ENCODE measurements at regions not wholly inside any gene's neighbourhood (a gene's known extent, or its start where the extent isn't known, plus 50 kb on each side); places are given as distances from the start of the nearest gene placed in this dataset.

- DNase-seq (ENCODE audit: low spot score) = no peak
These were observed 152.0 kb upstream of the DYRK2 start for GRCh38 chr12:67496581-67496980.

GRCh38 chr12:67498991-67499390 lies 149.6 kb upstream of the DYRK2 start:
- no peak for DNase-seq (ENCODE audit: low spot score)

- DNase-seq (ENCODE audit: low spot score) = no peak
These were observed 147.2 kb upstream of the DYRK2 start for GRCh38 chr12:67501362-67501761.

DNA sequence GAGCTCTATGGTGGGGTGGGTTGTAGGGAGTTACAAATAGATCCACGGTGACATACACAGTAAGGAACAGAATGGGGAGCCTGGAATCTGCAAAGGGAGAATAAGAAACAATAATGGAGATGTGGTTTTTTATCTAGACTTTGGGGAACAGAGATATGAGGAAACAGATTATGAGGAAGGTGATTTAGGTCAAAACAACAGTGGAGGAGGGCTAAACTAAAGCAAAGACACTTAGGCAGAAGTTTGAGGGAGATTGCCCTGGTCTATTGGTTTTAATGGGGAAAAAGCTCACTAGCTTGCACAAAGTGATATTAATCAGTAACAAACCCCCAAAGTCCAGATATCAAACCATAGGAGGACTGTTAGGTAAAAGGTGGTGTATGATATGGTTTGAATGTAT lies 144.5 kb upstream of the DYRK2 start:
- no peak for DNase-seq (ENCODE audit: low spot score)

DNA sequence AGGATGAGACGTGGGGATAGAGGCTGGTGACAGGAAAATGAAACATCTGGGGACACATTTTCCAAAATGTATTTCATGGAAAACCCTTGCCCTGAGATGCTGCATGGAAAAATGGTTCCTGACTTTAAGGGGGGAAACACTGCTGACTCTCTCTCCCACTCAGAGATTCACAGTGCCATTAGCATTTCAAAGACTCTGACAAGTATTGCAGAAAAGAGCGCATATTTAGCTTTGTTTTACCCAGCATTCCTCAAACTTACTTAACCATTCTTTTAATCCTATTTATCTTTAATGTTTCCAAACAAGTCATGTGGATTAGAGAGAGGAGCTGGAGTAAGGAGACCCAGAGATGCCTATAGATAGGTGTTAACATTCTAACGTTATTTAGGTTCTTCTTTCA lies 141.8 kb upstream of the DYRK2 start:
- DNase-seq (ENCODE audit: low spot score) = no peak

DNA sequence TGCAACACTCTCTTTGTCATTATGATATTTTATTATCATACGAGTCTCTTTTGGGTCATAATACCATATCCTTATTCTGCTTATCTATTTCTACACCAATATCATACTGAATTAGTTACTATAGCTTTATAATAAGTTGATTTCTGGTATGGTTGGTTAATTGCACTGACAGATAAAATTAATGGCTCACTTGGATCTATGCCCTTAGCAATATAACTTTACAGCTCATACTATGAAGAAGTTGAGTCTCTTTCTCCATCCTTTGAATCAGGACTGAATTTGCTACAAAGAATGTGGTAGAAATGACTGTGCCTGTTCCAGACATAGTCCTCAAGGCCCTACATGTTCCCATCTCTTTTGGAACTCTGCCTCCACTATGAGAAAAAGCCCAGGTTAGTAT lies 139.7 kb upstream of the DYRK2 start:
- DNase-seq (ENCODE audit: low spot score) = no peak

- no peak for DNase-seq (ENCODE audit: low spot score)
These were observed 138.7 kb upstream of the DYRK2 start for GRCh38 chr12:67509666-67510386.

- DNase-seq (ENCODE audit: low spot score) = no peak
These were observed 136.5 kb upstream of the DYRK2 start for GRCh38 chr12:67512061-67512460.

GRCh38 chr12:67514502-67514901 lies 134.0 kb upstream of the DYRK2 start:
- no peak for DNase-seq (ENCODE audit: low spot score)

GRCh38 chr12:67515679-67516340 lies 132.7 kb upstream of the DYRK2 start:
- DNase-seq (ENCODE audit: low spot score) = no peak

DNA sequence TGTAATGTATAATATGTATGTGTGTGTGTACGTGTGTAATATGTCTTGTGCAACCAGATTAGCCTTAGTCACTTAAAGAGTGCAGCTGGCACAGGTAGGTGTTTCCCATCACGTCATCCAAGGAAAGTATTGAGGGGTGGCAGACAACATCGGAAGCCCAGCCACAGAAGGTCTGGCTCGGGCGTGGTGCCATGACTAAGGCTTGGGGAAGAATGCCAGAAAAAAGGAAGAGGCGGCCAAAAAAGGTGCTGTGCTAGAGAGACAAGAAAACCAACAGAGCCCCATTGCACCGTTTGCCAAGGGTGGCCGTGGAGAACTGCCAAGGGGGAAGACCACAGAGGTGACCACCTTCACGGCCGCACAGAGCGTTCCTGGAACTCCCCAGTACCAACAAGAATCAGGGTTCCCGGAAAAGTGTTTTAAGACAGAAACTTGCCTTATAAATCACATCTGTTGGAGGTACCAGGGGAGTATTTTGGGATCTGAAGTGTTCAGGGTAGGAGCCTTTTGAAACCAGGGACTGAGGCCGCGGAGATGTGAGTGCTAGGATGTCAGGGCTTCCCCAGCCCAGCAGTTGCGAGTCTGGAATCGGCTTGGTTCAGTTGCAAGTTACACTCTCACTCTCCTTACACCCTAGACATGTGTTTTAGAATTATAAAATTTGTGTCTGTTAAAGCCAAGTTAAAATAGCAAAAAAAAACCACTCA lies 131.2 kb upstream of the DYRK2 start:
- DNase-seq (ENCODE audit: low spot score) = no peak

DNA sequence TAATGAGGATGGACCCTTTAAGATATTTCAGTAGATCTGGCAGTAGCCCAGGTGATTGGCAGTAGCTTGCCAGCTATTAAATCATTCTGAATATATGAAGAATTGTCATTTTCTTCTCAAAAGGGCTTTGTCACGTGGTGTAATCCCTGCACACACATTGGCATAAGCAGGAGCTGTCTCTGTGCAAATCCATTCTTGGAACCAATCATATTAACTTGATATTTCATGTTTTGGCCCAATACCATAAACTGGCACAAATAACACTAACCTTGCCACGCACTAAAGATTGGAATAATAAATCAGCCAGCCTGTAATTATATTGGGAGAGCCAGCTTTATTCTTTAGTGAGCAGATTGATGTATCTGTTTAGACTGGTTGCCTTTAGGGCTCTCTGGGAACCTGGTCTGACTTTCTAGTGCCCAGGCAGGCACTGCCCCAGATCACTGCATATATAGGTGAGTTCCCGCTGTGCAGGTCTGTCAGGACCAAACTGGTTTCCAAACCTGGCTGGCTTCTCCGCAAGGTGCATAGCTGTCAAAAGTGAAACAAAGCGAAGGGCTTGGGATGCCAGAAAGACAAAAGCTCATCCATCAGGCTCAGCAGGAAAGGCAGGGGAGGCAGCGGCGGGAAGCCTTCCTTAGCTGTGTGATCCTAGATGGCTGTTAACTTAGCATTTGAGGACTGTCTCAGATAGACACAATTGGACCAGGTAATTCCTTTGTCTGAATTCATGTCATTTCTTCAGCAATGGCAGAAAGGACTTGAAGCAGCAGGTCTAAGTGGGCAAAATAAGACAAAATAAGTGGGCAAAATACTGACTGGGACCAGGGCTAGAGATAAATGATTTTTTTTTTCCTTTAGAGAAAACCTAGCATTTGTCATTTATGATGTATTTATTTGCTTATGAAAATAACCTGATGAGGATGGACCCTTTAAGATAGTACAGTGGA lies 128.8 kb upstream of the DYRK2 start:
- no peak for DNase-seq (ENCODE audit: low spot score)

GRCh38 chr12:67520606-67521005 lies 127.9 kb upstream of the DYRK2 start:
- no peak for DNase-seq (ENCODE audit: low spot score)

- DNase-seq (ENCODE audit: low spot score) = no peak
These were observed 126.3 kb upstream of the DYRK2 start for GRCh38 chr12:67522222-67522621.

- no peak for DNase-seq (ENCODE audit: low spot score)
These were observed 125.0 kb upstream of the DYRK2 start for GRCh38 chr12:67523538-67523937.

- no peak for DNase-seq (ENCODE audit: low spot score)
These were observed 123.5 kb upstream of the DYRK2 start for GRCh38 chr12:67524861-67525616.

GRCh38 chr12:67525617-67525884 lies 123.0 kb upstream of the DYRK2 start:
- no peak for DNase-seq (ENCODE audit: low spot score)

GRCh38 chr12:67526129-67526528 lies 122.4 kb upstream of the DYRK2 start:
- no peak for DNase-seq (ENCODE audit: low spot score)

GRCh38 chr12:67531051-67531450 lies 117.5 kb upstream of the DYRK2 start:
- no peak for DNase-seq (ENCODE audit: low spot score)

GRCh38 chr12:67531501-67531900 lies 117.0 kb upstream of the DYRK2 start:
- no peak for DNase-seq (ENCODE audit: low spot score)

- DNase-seq (ENCODE audit: low spot score) = no peak
These were observed 115.4 kb upstream of the DYRK2 start for GRCh38 chr12:67533159-67533558.

- no peak for DNase-seq (ENCODE audit: low spot score)
These were observed 114.5 kb upstream of the DYRK2 start for GRCh38 chr12:67534046-67534445.
